Neural crest cell (in vitro differentiated cells): ENCODE measurements at regions not wholly inside any gene's neighbourhood (a gene's known extent, or its start where the extent isn't known, plus 50 kb on each side); places are given as distances from the start of the nearest gene placed in this dataset.
A peak's percentile ranks its signal among the peaks of the same experiment; 100 is the strongest.

ENCODE experiments used
- DNase-seq: peaks from one replicate; pipeline ENCODE4 v3.0.0; 2021; ENCODE audit warnings: low read depth, mixed read lengths, low spot score
- H3K27ac Mint-ChIP-seq: one replicate; pipeline ENCODE4 v1.8.0; 2021; ENCODE audit warnings: mild to moderate bottlenecking, mixed read lengths; ENCODE audit not compliant: unreplicated experiment
- H3K27me3 Mint-ChIP-seq: 2 replicates; pipeline ENCODE4 v1.8.0; 2021; ENCODE audit warnings: low read depth, mild to moderate bottlenecking, mixed read lengths
- H3K36me3 Mint-ChIP-seq: 2 replicates; pipeline ENCODE4 v1.8.0; 2021; ENCODE audit warnings: low read depth, mild to moderate bottlenecking, mixed read lengths
- H3K4me1 Mint-ChIP-seq: 2 replicates; pipeline ENCODE4 v1.8.0; 2021; ENCODE audit warnings: mixed read lengths
- H3K4me3 Mint-ChIP-seq: one replicate; pipeline ENCODE4 v1.8.0; 2021; ENCODE audit warnings: mild to moderate bottlenecking, mixed read lengths
- H3K9me3 Mint-ChIP-seq: 2 replicates; pipeline ENCODE4 v1.8.0; 2021; ENCODE audit warnings: mixed read lengths
- TF ChIP-seq, protein P1 (sequence below): fragments of 200-600 bp; sonication (generic); conservative IDR thresholded peaks from 2 replicates; pipeline ENCODE4 v1.5.0; 2021; ENCODE audit warnings: antibody characterized with exemption, mild to moderate bottlenecking

GRCh38 chr5:93359296-93359959 is 221.6 kb downstream of the NR2F1-AS1 start:
- H3K27ac Mint-ChIP-seq: peak overlapping the region; percentile 76
- H3K27me3 Mint-ChIP-seq: no peaks in the 10 kb centered on the region
- peaks cover 4% of the 10 kb centered on the region for H3K4me1 Mint-ChIP-seq
- no peaks in the 10 kb centered on the region for H3K36me3 Mint-ChIP-seq
- DNase-seq: no peak
- H3K9me3 Mint-ChIP-seq: peaks cover 2% of the 10 kb centered on the region
- TF ChIP-seq, protein P1, sequence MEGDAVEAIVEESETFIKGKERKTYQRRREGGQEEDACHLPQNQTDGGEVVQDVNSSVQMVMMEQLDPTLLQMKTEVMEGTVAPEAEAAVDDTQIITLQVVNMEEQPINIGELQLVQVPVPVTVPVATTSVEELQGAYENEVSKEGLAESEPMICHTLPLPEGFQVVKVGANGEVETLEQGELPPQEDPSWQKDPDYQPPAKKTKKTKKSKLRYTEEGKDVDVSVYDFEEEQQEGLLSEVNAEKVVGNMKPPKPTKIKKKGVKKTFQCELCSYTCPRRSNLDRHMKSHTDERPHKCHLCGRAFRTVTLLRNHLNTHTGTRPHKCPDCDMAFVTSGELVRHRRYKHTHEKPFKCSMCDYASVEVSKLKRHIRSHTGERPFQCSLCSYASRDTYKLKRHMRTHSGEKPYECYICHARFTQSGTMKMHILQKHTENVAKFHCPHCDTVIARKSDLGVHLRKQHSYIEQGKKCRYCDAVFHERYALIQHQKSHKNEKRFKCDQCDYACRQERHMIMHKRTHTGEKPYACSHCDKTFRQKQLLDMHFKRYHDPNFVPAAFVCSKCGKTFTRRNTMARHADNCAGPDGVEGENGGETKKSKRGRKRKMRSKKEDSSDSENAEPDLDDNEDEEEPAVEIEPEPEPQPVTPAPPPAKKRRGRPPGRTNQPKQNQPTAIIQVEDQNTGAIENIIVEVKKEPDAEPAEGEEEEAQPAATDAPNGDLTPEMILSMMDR: no peak
- no peak overlapping the region for H3K4me3 Mint-ChIP-seq

GRCh38 chr5:93358176-93358575 is 222.8 kb downstream of the NR2F1-AS1 start:
- TF ChIP-seq, protein P1: no peak
- peaks cover 4% of the 10 kb centered on the region for H3K4me1 Mint-ChIP-seq
- H3K4me3 Mint-ChIP-seq: no peak overlapping the region
- no peak for DNase-seq
- H3K27me3 Mint-ChIP-seq: no peaks in the 10 kb centered on the region
- H3K27ac Mint-ChIP-seq: no peak overlapping the region
- no peaks in the 10 kb centered on the region for H3K36me3 Mint-ChIP-seq
- H3K9me3 Mint-ChIP-seq: peaks cover 8% of the 10 kb centered on the region

GRCh38 chr5:93357686-93358085 is 223.3 kb downstream of the NR2F1-AS1 start:
- Mint-ChIP-seq H3K27ac (no peak overlapping the region), H3K4me3 (no peak overlapping the region), H3K4me1 (peaks cover 4% of the 10 kb centered on the region), H3K27me3 (no peaks in the 10 kb centered on the region), H3K36me3 (no peaks in the 10 kb centered on the region), H3K9me3 (peaks cover 8% of the 10 kb centered on the region)
- TF ChIP-seq, protein P1: no peak
- DNase-seq: no peak

GRCh38 chr5:93355691-93356090 is 225.3 kb downstream of the NR2F1-AS1 start:
- Mint-ChIP-seq H3K36me3 (no peaks in the 10 kb centered on the region), H3K4me1 (peaks cover 4% of the 10 kb centered on the region), H3K4me3 (no peak overlapping the region), H3K9me3 (peaks cover 10% of the 10 kb centered on the region), H3K27me3 (no peaks in the 10 kb centered on the region), H3K27ac (no peak overlapping the region)
- TF ChIP-seq, protein P1: no peak
- no peak for DNase-seq

- DNase-seq: no peak
- Mint-ChIP-seq H3K27ac (no peak overlapping the region), H3K4me1 (no peaks in the 10 kb centered on the region), H3K4me3 (no peak overlapping the region), H3K36me3 (no peaks in the 10 kb centered on the region), H3K27me3 (no peaks in the 10 kb centered on the region), H3K9me3 (peaks cover 10% of the 10 kb centered on the region)
- TF ChIP-seq, protein P1: no peak
Observed at GRCh38 chr5:93352186-93352585, 228.8 kb downstream of the NR2F1-AS1 start.
